GM12874 (cell line): ENCODE measurements at regions not wholly inside any gene's neighbourhood (a gene's known extent, or its start where the extent isn't known, plus 50 kb on each side); places are given as distances from the start of the nearest gene placed in this dataset.

Experiments
- CTCF ChIP-seq: IDR thresholded peaks from 2 replicates; pipeline ENCODE4 v1.5.1; 2011; ENCODE audit warnings: low read depth, mild to moderate bottlenecking, control low read depth, low read length, moderate library complexity; ENCODE audit not compliant: insufficient read depth

GRCh38 chr13:99652901-99653300, 151.6 kb downstream of the TM9SF2 start:
- no peak for TF ChIP-seq CTCF

- TF ChIP-seq CTCF = no peak
These were observed 150.9 kb downstream of the TM9SF2 start for GRCh38 chr13:99652141-99652540.

- no peak for TF ChIP-seq CTCF
These were observed 149.7 kb downstream of the TM9SF2 start for GRCh38 chr13:99651016-99651415.

GRCh38 chr13:99650410-99650809, 149.1 kb downstream of the TM9SF2 start:
- no peak for TF ChIP-seq CTCF

GRCh38 chr13:99648927-99649326, 147.7 kb downstream of the TM9SF2 start:
- TF ChIP-seq CTCF = no peak

- TF ChIP-seq CTCF = no peak
These were observed 146.9 kb downstream of the TM9SF2 start for GRCh38 chr13:99648066-99648665.

- TF ChIP-seq CTCF = no peak
These were observed 146.3 kb downstream of the TM9SF2 start for GRCh38 chr13:99647596-99647985.
